HEK293 (cell line): ENCODE measurements at regions not wholly inside any gene's neighbourhood (a gene's known extent, or its start where the extent isn't known, plus 50 kb on each side); places are given as distances from the start of the nearest gene placed in this dataset.

Source experiments
- CTCF ChIA-PET: fragments of 350-600 bp; formaldehyde crosslinking; extraction: SDS; loops from one replicate; lab custom pipeline; 2021; ENCODE audit warnings: antibody characterized with exemption; lab: Yijun Ruan, JAX
- POLR2A ChIA-PET: fragments of 300-600 bp; formaldehyde crosslinking; extraction: SDS; loops from one replicate; lab custom pipeline; 2020; ENCODE audit warnings: antibody characterized with exemption, inconsistent platforms; lab: Yijun Ruan, JAX
- H3K27ac ChIP-seq: fragments of 200-500 bp; sonication (Bioruptor generic); 2 replicates; pipeline ENCODE4 v1.5.1; 2014; ENCODE audit warnings: low read depth, low read length, control low read depth, inconsistent platforms; ENCODE audit errors: extremely low read depth
- H3K36me3 ChIP-seq, 2 experiments: fragments of 200-500 bp in 1 of 2; sonication (Bioruptor generic) in 1 of 2; 1 replicate in 1 of 2; 2 replicates in 1 of 2; pipeline ENCODE4 v1.5.1; 2014 to 2017; ENCODE audit warnings: inconsistent platforms in 2 of 2, low read length in 2 of 2; ENCODE audit not compliant: control insufficient read depth in 2 of 2, insufficient read depth in 1 of 2
- H3K4me1 ChIP-seq: fragments of 200-500 bp; sonication (Bioruptor generic); 2 replicates; pipeline ENCODE4 v1.5.1; 2014; ENCODE audit warnings: mild to moderate bottlenecking, low read length, inconsistent platforms; ENCODE audit not compliant: control insufficient read depth, insufficient read depth
- H3K4me3 ChIP-seq: 2 replicates; pipeline ENCODE4 v1.5.1; 2011; ENCODE audit warnings: low read depth, mild to moderate bottlenecking, control low read depth, low read length, moderate library complexity
- H3K9me3 ChIP-seq: fragments of 200-500 bp; sonication (Bioruptor generic); 2 replicates; pipeline ENCODE4 v1.5.1; 2014; ENCODE audit warnings: low read depth, low read length, inconsistent platforms; ENCODE audit not compliant: control insufficient read depth, insufficient read depth
- ATF2 ChIP-seq: fragments of 450-650 bp; formaldehyde crosslinking; IDR thresholded peaks from 2 replicates; pipeline ENCODE4 v1.5.1; 2016; ENCODE audit warnings: missing biosample characterization, missing genetic modification characterization, low read depth
- BCL11A ChIP-seq: fragments of 450-650 bp; formaldehyde crosslinking; IDR thresholded peaks from 2 replicates; pipeline ENCODE4 v1.5.1; 2016; ENCODE audit warnings: low read depth, missing biosample characterization, missing genetic modification characterization
- GLI2 ChIP-seq: fragments of 450-650 bp; formaldehyde crosslinking; IDR thresholded peaks from 2 replicates; pipeline ENCODE4; 2017; ENCODE audit warnings: missing biosample characterization, missing genetic modification characterization, low read depth, borderline replicate concordance
- HIC1 ChIP-seq: fragments of 450-650 bp; formaldehyde crosslinking; IDR thresholded peaks from 2 replicates; pipeline ENCODE4 v1.5.1; 2016; ENCODE audit warnings: missing biosample characterization, missing genetic modification characterization
- HOXA7 ChIP-seq: sonication (generic); formaldehyde crosslinking; IDR thresholded peaks from 2 replicates; pipeline ENCODE4 v1.8.1; 2022; ENCODE audit warnings: missing genetic modification reagents, borderline replicate concordance
- HOXD13 ChIP-seq: sonication (generic); formaldehyde crosslinking; IDR thresholded peaks from 2 replicates; pipeline ENCODE4 v1.8.0; 2022; ENCODE audit warnings: missing genetic modification reagents, borderline replicate concordance
- KLF10 ChIP-seq: fragments of 450-650 bp; IDR thresholded peaks from 2 replicates; pipeline ENCODE4 v1.5.1; 2018; ENCODE audit warnings: missing biosample characterization, mild to moderate bottlenecking, missing genetic modification characterization
- ZBTB26 ChIP-seq: fragments of 450-650 bp; formaldehyde crosslinking; optimal IDR thresholded peaks from 2 replicates; pipeline ENCODE3; 2016; ENCODE audit warnings: missing biosample characterization, mild to moderate bottlenecking, missing genetic modification characterization
- ZNF114 ChIP-seq: fragments of 450-650 bp; formaldehyde crosslinking; IDR thresholded peaks from 2 replicates; pipeline ENCODE4 v1.5.0; 2017; ENCODE audit warnings: missing biosample characterization, missing genetic modification characterization
- ZNF133 ChIP-seq: fragments of 450-650 bp; formaldehyde crosslinking; IDR thresholded peaks from 2 replicates; pipeline ENCODE4 v1.5.1; 2016; ENCODE audit warnings: missing biosample characterization, missing genetic modification characterization
- ZNF146 ChIP-seq: fragments of 450-650 bp; formaldehyde crosslinking; IDR thresholded peaks from 2 replicates; pipeline ENCODE4 v1.5.1; 2016; ENCODE audit warnings: missing biosample characterization, missing genetic modification characterization
- ZNF184 ChIP-seq: fragments of 450-650 bp; IDR thresholded peaks from 2 replicates; pipeline ENCODE4 v1.5.1; 2018; ENCODE audit warnings: missing biosample characterization, mild to moderate bottlenecking, missing genetic modification characterization
- ZNF223 ChIP-seq: fragments of 450-650 bp; formaldehyde crosslinking; IDR thresholded peaks from 2 replicates; pipeline ENCODE4 v1.5.1; 2016; ENCODE audit warnings: missing biosample characterization, missing genetic modification characterization
- ZNF280C ChIP-seq: fragments of 450-650 bp; formaldehyde crosslinking; IDR thresholded peaks from 2 replicates; pipeline ENCODE4 v1.5.1; 2016; ENCODE audit warnings: missing biosample characterization, missing genetic modification characterization
- ZNF48 ChIP-seq: fragments of 450-650 bp; formaldehyde crosslinking; IDR thresholded peaks from 2 replicates; pipeline ENCODE4 v1.5.1; 2016; ENCODE audit warnings: missing biosample characterization, missing genetic modification characterization
- ZNF561 ChIP-seq: fragments of 450-650 bp; IDR thresholded peaks from 2 replicates; pipeline ENCODE4 v1.5.1; 2018; ENCODE audit warnings: missing biosample characterization, missing genetic modification characterization, borderline replicate concordance
- ZNF610 ChIP-seq: fragments of 450-650 bp; formaldehyde crosslinking; IDR thresholded peaks from 2 replicates; pipeline ENCODE4 v1.5.1; 2016; ENCODE audit warnings: missing biosample characterization, missing genetic modification characterization, borderline replicate concordance
- ZNF621 ChIP-seq: fragments of 450-650 bp; formaldehyde crosslinking; IDR thresholded peaks from 2 replicates; pipeline ENCODE4 v1.5.1; 2017; ENCODE audit warnings: missing biosample characterization, missing genetic modification characterization
- ZNF701 ChIP-seq: fragments of 450-650 bp; formaldehyde crosslinking; IDR thresholded peaks from 2 replicates; pipeline ENCODE4 v1.5.1; 2016; ENCODE audit warnings: missing biosample characterization, missing genetic modification characterization
- ZNF785 ChIP-seq: fragments of 450-650 bp; formaldehyde crosslinking; IDR thresholded peaks from 2 replicates; pipeline ENCODE4 v1.5.1; 2016; ENCODE audit warnings: missing biosample characterization, missing genetic modification characterization
- ZNF837 ChIP-seq: fragments of 450-650 bp; formaldehyde crosslinking; IDR thresholded peaks from 2 replicates; pipeline ENCODE4 v1.5.1; 2016; ENCODE audit warnings: missing biosample characterization, missing genetic modification characterization
- ZSCAN30 ChIP-seq: fragments of 450-650 bp; IDR thresholded peaks from 2 replicates; pipeline ENCODE4 v1.5.1; 2018; ENCODE audit warnings: missing biosample characterization, mild to moderate bottlenecking, missing genetic modification characterization, moderate library complexity

- TF ChIP-seq ZNF114 (tag by site-specific recombination) (no peak), ZNF184 (tag by site-specific recombination) (no peak), ZNF561 (tag by site-specific recombination) (no peak), ZNF280C (tag by site-specific recombination) (no peak)
- TF ChIP-seq, all 188 proteins: peak for 0
These were observed 1143.8 kb downstream of the MAT2B start (continued) for GRCh38 chr5:164649266-164649665.

- CTCF ChIA-PET, result no interaction called here
- H3K4me3 ChIP-seq, result no peak overlapping the region
- no peaks in the 10 kb centered on the region for H3K36me3 ChIP-seq
- H3K4me1 ChIP-seq, result no peaks in the 10 kb centered on the region
- TF ChIP-seq KLF10 (no peak), ZNF48 (no peak), ZNF610 (no peak)
- no peaks in the 10 kb centered on the region for H3K9me3 ChIP-seq
- POLR2A ChIA-PET, result no interaction called here
- H3K27ac ChIP-seq, result no peak overlapping the region
These were observed 1145.0 kb downstream of the MAT2B start for GRCh38 chr5:164650427-164650826.

GRCh38 chr5:164651546-164652275 lies 1146.3 kb downstream of the MAT2B start:
- H3K36me3 ChIP-seq, result no peaks in the 10 kb centered on the region
- ChIA-PET POLR2A (no interaction called here), CTCF (no interaction called here)
- no peak overlapping the region for H3K4me3 ChIP-seq
- TF ChIP-seq ZNF837 (no peak), BCL11A (tag by site-specific recombination) (no peak), ATF2 (tag by site-specific recombination) (no peak), ZNF785 (no peak), ZSCAN30 (tag by site-specific recombination) (no peak)
- no peak overlapping the region for H3K27ac ChIP-seq
- H3K4me1 ChIP-seq, result no peaks in the 10 kb centered on the region
- H3K9me3 ChIP-seq, result no peaks in the 10 kb centered on the region

GRCh38 chr5:164652276-164652660 lies 1146.8 kb downstream of the MAT2B start:
- H3K9me3 ChIP-seq, result no peaks in the 10 kb centered on the region
- H3K4me1 ChIP-seq, result no peaks in the 10 kb centered on the region
- ChIA-PET CTCF (no interaction called here), POLR2A (interaction anchor here (0.7 kb wide), 1 partner anchor 1209 kb away, joined by 6 read pairs; no protein-coding TSS in a partner anchor)
- H3K4me3 ChIP-seq, result no peak overlapping the region
- no peak overlapping the region for H3K27ac ChIP-seq
- no peaks in the 10 kb centered on the region for H3K36me3 ChIP-seq
- TF ChIP-seq ZNF223 (tag by site-specific recombination) (no peak), HOXA7 (CRISPR knock-in tag) (no peak), ZNF701 (tag by site-specific recombination) (no peak), ZBTB26 (no peak), HIC1 (no peak), HOXD13 (no peak), ZNF785 (no peak), ZNF133 (tag by site-specific recombination) (no peak), ZNF146 (tag by site-specific recombination) (no peak), GLI2 (no peak), ZNF621 (tag by site-specific recombination) (no peak)
